T47D (cell line): ENCODE measurements at regions not wholly inside any gene's neighbourhood (a gene's known extent, or its start where the extent isn't known, plus 50 kb on each side); places are given as distances from the start of the nearest gene placed in this dataset.
A peak's percentile ranks its signal among the peaks of the same experiment; 100 is the strongest.

ENCODE experiments used
- DNase-seq, 2 experiments: peaks; one replicate each; pipeline versions ENCODE4 v3.0.0 to v3.0.0-alpha.2; 2011 to 2012; ENCODE audit warnings: low read depth in 1 of 2, low spot score in 1 of 2
- JUND ChIP-seq: IDR thresholded peaks from 2 replicates; pipeline ENCODE4 v1.6.1; 2012; ENCODE audit warnings: low read depth
- in situ Hi-C: cut with HindIII; loops from 2 replicates; pipeline ENCODE4 v1.10.0; 2016; ENCODE audit warnings: low sequenced_read_pairs, low pct_unique_long_range_greater_than_20kb

DNA sequence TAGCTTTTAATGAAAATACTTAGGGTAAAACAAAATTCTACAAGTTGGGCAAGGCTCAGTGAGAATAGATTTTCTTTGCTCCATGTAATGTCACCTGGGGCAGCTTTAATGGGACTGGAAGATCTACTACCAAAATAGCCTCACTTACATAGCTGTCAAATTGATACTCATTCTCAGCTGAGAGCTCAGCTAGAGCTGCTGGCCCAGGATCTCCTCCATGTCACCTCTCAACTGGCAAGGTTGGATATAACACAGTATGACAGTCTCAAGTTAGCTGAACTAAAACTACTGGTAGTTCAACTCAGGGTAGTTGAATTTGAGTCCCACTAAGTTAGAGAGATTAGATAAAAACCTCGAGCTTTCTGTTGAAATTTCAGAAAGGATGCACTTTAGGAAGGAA is 218.5 kb upstream of the PLSCR5 start:
- in situ Hi-C loops: no loop called here
- DNase-seq: no peak
- TF ChIP-seq JUND: no peak

DNA sequence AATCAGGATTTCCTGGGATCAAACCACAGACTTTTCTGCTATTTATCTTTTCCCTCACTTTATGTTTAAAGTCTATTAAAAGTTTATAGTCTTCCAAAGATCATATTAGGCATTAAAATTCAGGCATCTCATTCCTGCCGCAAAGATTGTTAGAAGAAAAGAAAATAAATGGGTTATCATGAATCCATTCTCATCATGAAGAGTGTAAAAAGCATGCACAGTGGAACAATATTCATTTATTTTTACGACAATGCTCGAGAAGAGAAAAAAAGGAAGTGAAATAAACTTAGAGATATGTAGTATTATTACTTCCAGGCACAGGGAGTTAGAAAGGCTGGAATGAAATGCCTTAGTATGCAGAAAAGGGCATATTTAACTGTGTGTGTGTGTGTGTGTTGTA is 213.7 kb upstream of the PLSCR5 start:
- TF ChIP-seq JUND: no peak
- in situ Hi-C loops: no loop called here
- no peak for DNase-seq

DNA sequence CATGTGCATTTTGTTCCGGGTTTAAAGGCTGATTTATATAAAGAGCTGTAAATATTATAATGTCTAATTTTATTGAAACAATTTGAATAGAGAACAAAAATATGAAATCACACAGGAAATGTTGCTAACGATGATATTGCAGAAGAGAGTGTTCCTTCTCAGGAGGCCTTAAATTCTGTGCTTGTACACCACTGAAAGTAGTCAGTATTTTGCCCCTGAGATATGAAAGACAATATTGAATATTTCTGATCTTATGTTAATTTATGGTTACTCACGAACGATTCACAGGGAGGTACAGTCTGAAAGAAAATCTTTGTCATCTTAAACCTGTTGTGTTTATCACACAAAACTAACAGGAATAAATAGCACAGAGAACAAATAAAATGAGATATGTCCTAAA is 213.2 kb upstream of the PLSCR5 start:
- in situ Hi-C loops: no loop called here
- DNase-seq: no peak
- no peak for TF ChIP-seq JUND

- in situ Hi-C loops: no loop called here
- DNase-seq: peak; percentile 5 to 65
Observed at GRCh38 chr3:146817704-146818103, 212.6 kb upstream of the PLSCR5 start.

DNA sequence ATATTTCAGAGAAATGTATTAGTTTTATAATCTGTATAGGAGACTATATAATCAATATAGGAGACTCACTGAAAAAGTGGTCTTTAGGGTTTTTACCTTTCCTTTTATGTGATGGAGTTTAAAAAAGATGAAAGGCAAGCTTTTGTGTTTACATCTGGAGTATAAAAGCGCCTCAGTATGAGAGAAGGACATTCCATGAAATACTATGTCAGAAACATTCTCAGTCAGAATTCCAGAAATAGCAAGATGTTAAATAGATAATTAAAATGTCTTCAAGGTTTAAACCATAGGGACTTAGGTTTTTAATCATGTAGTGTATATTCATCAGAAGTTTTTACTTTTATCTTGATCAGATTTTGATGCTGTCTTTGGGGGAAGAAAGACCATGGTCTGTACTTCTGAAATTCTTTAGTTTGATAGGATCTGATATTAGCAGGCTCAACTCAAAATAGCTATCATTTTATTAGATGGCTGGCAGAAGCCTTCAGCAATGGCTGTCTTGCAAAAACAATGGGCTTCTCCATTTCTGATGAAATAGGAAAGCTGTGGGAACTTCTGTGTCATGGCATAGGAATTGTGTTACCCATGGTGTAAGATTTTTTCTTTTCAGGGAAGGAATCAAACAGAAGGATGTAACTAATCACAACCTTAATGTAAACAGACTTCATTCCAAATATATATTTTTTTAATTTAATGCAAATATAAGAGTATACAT is 209.6 kb upstream of the PLSCR5 start:
- DNase-seq: no peak
- in situ Hi-C loops: no loop called here
- TF ChIP-seq JUND: no peak

More at GRCh38 chr3:146817704-146818103, 212.6 kb upstream of the PLSCR5 start:
- no peak for TF ChIP-seq JUND

DNA sequence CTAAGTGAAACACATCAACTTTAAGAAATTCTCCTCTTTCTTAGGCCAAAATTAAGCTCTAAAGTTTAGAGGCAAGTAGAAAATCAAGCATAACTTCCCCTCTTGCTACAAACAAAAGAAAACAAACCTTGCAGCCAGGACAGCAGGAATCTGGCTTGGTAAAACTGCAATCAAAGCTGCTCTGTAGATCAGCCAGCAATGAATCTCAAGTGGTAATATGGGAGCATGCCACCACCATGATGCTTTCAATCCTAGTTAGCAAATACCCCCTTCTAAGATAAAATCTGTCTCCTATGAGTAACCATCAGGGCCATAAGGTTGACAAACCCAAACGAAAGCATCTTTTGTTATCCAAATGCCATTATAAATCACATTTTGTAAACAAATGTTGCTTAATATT is 208.3 kb upstream of the PLSCR5 start:
- no peak for TF ChIP-seq JUND

DNA sequence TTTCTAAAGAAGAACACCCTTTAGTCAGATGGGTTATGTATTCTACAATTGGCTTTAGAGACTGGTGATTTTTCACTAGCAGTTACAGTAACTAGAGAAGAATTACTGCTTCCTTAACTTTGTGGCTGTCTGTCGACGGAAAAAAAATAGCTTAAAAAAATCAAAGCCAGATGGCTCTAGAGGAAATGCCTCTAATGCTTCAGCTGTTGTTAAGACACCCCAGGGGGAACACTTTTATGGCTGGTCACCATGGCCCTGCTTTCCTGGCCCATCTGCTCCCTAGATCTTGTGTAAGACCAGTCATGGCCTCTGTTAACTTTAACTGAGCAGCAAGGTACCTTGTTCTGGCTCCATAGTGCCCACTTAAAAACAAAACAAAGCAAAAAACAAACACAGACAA is 198.6 kb upstream of the PLSCR5 start:
- in situ Hi-C loops: no loop called here
- no peak for TF ChIP-seq JUND
- no peak for DNase-seq

More for the DNA sequence above, 208.3 kb upstream of the PLSCR5 start:
- in situ Hi-C loops: no loop called here
- no peak for DNase-seq

GRCh38 chr3:146801492-146801891 is 196.3 kb upstream of the PLSCR5 start:
- DNase-seq: no peak
- in situ Hi-C loops: no loop called here
- no peak for TF ChIP-seq JUND

- in situ Hi-C loops: no loop called here
- TF ChIP-seq JUND: no peak
- no peak for DNase-seq
Observed at GRCh38 chr3:146800484-146800883, 195.3 kb upstream of the PLSCR5 start.

GRCh38 chr3:146796078-146796477 is 190.9 kb upstream of the PLSCR5 start:
- in situ Hi-C loops: no loop called here

GRCh38 chr3:146783446-146783845 is 178.3 kb upstream of the PLSCR5 start:
- in situ Hi-C loops: no loop called here
- no peak for TF ChIP-seq JUND
- DNase-seq: no peak

More at GRCh38 chr3:146796078-146796477, 190.9 kb upstream of the PLSCR5 start:
- no peak for DNase-seq
- TF ChIP-seq JUND: no peak

DNA sequence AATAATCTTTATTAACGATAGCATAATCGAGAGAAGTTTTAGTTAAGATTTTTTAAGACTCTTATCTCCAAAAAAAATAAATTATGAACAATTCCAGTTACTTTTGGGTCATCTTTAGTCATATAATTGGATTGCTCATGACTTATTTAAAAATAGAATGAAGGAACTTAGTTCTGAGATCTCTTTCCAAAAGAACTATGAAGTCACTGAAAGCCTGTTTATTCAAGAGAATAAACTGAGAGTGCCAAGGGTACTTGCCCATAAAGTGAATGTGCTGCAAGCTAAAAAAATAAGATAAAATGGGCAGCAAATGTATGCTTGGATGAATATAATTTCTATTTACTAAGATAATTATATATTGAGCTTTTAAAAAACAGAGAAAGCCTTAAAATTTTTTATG is 176.5 kb upstream of the PLSCR5 start:
- TF ChIP-seq JUND: no peak

GRCh38 chr3:146781059-146781458 is 175.9 kb upstream of the PLSCR5 start:
- TF ChIP-seq JUND: no peak
- in situ Hi-C loops: no loop called here
- DNase-seq: no peak

More for the DNA sequence above, 176.5 kb upstream of the PLSCR5 start:
- DNase-seq: no peak
- in situ Hi-C loops: no loop called here

DNA sequence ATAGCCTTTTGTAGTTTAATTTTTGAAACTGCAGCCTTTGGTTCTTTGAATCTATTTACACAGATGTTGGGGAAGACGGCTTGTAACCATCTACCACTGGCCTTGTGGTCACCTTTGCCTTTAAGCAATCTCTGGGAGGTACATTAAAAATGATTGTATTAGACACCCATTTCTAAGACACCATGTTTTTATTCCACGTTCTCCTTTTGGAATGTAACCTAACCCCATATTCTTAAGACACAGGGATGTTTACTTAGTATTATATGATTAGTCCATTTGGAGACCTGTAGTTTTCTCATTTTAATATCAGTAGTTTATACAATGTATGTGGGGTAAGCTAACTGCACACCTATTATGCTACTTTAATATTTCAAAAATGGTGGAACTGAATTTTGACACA is 175.1 kb upstream of the PLSCR5 start:
- TF ChIP-seq JUND: no peak
- DNase-seq: no peak
- in situ Hi-C loops: no loop called here
